Keratinocyte (primary cell): ENCODE measurements at regions not wholly inside any gene's neighbourhood (a gene's known extent, or its start where the extent isn't known, plus 50 kb on each side); places are given as distances from the start of the nearest gene placed in this dataset.

Experiments
- EZH2 ChIP-seq: IDR thresholded peaks from one replicate; pipeline ENCODE4 v1.6.1; 2012; ENCODE audit warnings: inconsistent platforms, mild to moderate bottlenecking, low read length, moderate library complexity
- TF ChIP-seq, protein P1 (sequence below), 3 experiments: IDR thresholded peaks in 1 of 3; conservative IDR thresholded peaks in 1 of 3; optimal IDR thresholded peaks in 1 of 3; 2 replicates in 2 of 3; 3 replicates in 1 of 3; pipeline versions ENCODE3 to v1.5.1; 2011; ENCODE audit warnings: low read length in 3 of 3, mild to moderate bottlenecking in 3 of 3, moderate library complexity in 2 of 3, control low read depth in 1 of 3, inconsistent platforms in 1 of 3; ENCODE audit not compliant: insufficient read depth in 2 of 3; ENCODE audit errors: extremely low read depth in 1 of 3

DNA sequence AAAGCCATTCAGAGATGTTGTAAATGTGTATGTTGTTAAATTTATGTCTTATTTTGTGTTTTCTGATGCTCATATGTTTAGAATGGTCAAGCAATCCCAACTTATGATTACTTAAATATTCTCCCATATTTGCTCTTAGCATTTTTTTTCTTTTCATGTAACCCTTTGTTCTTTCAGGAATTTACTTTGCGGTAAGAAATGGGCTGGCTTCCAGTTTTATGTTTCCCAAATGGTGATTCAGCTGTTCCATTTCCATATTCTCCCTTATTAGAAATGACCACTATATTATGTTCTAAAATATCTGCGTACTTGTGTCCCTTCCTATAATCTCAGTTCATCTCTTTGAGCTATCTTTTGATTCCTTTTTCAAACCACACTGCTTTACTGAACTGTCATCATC, 113.7 kb downstream of the CDH26 start:
- TF ChIP-seq, protein P1, sequence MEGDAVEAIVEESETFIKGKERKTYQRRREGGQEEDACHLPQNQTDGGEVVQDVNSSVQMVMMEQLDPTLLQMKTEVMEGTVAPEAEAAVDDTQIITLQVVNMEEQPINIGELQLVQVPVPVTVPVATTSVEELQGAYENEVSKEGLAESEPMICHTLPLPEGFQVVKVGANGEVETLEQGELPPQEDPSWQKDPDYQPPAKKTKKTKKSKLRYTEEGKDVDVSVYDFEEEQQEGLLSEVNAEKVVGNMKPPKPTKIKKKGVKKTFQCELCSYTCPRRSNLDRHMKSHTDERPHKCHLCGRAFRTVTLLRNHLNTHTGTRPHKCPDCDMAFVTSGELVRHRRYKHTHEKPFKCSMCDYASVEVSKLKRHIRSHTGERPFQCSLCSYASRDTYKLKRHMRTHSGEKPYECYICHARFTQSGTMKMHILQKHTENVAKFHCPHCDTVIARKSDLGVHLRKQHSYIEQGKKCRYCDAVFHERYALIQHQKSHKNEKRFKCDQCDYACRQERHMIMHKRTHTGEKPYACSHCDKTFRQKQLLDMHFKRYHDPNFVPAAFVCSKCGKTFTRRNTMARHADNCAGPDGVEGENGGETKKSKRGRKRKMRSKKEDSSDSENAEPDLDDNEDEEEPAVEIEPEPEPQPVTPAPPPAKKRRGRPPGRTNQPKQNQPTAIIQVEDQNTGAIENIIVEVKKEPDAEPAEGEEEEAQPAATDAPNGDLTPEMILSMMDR (optimal IDR thresholded peaks at IDR 0.05 in 1 of 3, IDR thresholded peaks at IDR 0.05 in 1 of 3, conservative IDR thresholded peaks at IDR 0.05 in 1 of 3; ENCODE audit: extremely low read depth in 1 of 3, insufficient read depth in 2 of 3, low read length in 3 of 3), result no peak
- no peak for TF ChIP-seq EZH2
